Nephron progenitor cell (in vitro differentiated cells): ENCODE measurements at regions not wholly inside any gene's neighbourhood (a gene's known extent, or its start where the extent isn't known, plus 50 kb on each side); places are given as distances from the start of the nearest gene placed in this dataset.

Source experiments
- DNase-seq: peaks from one replicate; pipeline ENCODE4 v3.0.0; 2021
- H3K27ac Mint-ChIP-seq: 2 replicates; pipeline ENCODE4 v1.8.0; 2021; ENCODE audit warnings: mild to moderate bottlenecking, moderate library complexity, mixed read lengths
- H3K27me3 Mint-ChIP-seq: 2 replicates; pipeline ENCODE4 v1.8.0; 2021; ENCODE audit warnings: mild to moderate bottlenecking, low read depth, mixed read lengths; ENCODE audit not compliant: poor library complexity
- H3K36me3 Mint-ChIP-seq: 2 replicates; pipeline ENCODE4 v1.8.0; 2021; ENCODE audit warnings: low read depth, mixed read lengths
- H3K4me1 Mint-ChIP-seq: 2 replicates; pipeline ENCODE4 v1.8.0; 2021; ENCODE audit warnings: mixed read lengths
- H3K4me3 Mint-ChIP-seq: 2 replicates; pipeline ENCODE4 v1.8.0; 2021; ENCODE audit warnings: mild to moderate bottlenecking, moderate library complexity, mixed read lengths
- H3K9me3 Mint-ChIP-seq: 2 replicates; pipeline ENCODE4 v1.8.0; 2021; ENCODE audit warnings: mild to moderate bottlenecking, moderate library complexity, mixed read lengths
- CTCF ChIP-seq: fragments of 200-600 bp; sonication (generic); IDR thresholded peaks from 2 replicates; pipeline ENCODE4 v1.5.0; 2021; ENCODE audit warnings: antibody characterized with exemption

DNA sequence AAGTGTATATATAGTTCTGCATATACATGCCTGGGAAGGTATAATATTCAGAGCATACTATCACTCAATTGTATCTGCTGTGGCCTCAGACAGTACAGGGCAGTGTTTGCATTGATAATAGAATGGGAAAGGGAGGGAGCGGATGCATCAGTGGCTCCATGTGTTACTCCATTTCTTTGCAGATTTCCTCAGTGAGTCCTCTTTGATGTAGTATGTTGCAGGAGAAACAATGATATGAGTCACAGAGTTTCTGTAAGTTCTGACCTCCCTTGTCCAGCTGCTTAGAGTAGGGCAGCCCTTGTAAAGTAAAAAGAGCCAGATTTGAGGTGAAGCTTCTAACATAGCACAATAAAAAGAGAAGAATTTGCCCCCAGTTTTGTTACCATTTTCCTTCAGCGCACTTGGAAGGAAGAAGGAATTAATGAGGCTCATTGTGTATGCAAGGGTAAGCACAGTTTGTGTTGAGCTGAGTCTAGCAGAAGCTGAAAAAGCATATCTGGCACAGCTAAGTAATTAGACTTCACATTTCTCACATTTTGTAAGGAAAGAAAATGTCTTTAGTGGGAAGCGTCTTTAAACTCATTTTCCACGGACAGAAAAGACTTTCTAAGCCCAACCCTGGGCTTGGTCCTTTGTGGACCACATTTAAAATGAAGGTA, 555.8 kb upstream of the IL12A start:
- Mint-ChIP-seq H3K9me3 (peaks cover 4% of the 10 kb centered on the region), H3K27me3 (peaks cover 11% of the 10 kb centered on the region), H3K27ac (no peak overlapping the region), H3K36me3 (no peaks in the 10 kb centered on the region), H3K4me3 (no peak overlapping the region), H3K4me1 (peaks cover 5% of the 10 kb centered on the region)
- no peak for TF ChIP-seq CTCF
- no peak for DNase-seq

- H3K27me3 Mint-ChIP-seq: peaks cover 19% of the 10 kb centered on the region
- H3K4me3 Mint-ChIP-seq: no peak overlapping the region
- DNase-seq: no peak
- no peak overlapping the region for H3K27ac Mint-ChIP-seq
- no peak for TF ChIP-seq CTCF
- no peaks in the 10 kb centered on the region for H3K36me3 Mint-ChIP-seq
- H3K4me1 Mint-ChIP-seq: no peaks in the 10 kb centered on the region
- H3K9me3 Mint-ChIP-seq: peaks cover 6% of the 10 kb centered on the region
Measured at GRCh38 chr3:159439346-159439745, 549.3 kb upstream of the IL12A start.

GRCh38 chr3:159441279-159441678, 547.4 kb upstream of the IL12A start:
- Mint-ChIP-seq H3K36me3 (no peaks in the 10 kb centered on the region), H3K4me1 (no peaks in the 10 kb centered on the region), H3K27me3 (peaks cover 12% of the 10 kb centered on the region), H3K27ac (no peak overlapping the region), H3K9me3 (peaks cover 6% of the 10 kb centered on the region), H3K4me3 (no peak overlapping the region)
- no peak for TF ChIP-seq CTCF
- no peak for DNase-seq

- Mint-ChIP-seq H3K9me3 (peaks cover 6% of the 10 kb centered on the region), H3K36me3 (no peaks in the 10 kb centered on the region), H3K27me3 (peaks cover 8% of the 10 kb centered on the region), H3K4me3 (no peak overlapping the region), H3K27ac (no peak overlapping the region), H3K4me1 (no peaks in the 10 kb centered on the region)
- no peak for DNase-seq
- TF ChIP-seq CTCF: no peak
Measured at GRCh38 chr3:159443266-159443665, 545.4 kb upstream of the IL12A start.

DNA sequence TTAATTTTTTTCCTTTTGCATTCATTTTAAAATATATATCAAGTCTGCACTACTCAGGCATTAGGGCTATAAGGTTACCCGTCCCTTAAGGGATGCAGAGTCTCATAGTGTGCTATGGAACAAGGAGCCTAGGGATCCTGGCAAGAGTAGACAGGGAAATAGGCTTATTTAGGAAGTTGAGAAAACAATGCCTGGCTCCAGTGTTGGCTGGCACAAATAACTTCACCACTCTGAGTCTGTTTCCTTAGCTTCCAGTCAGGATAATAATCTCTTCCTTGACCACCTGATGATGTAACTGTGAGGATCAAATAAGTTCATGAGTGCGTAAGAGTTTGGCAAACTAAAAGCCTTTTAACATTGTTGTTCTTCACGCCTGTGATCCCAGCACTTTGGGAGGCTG, 540.8 kb upstream of the IL12A start:
- DNase-seq: no peak
- TF ChIP-seq CTCF: no peak
- H3K9me3 Mint-ChIP-seq: no peaks in the 10 kb centered on the region
- no peaks in the 10 kb centered on the region for H3K36me3 Mint-ChIP-seq
- H3K27me3 Mint-ChIP-seq: peaks cover 4% of the 10 kb centered on the region
- no peak overlapping the region for H3K4me3 Mint-ChIP-seq
- H3K4me1 Mint-ChIP-seq: no peaks in the 10 kb centered on the region
- H3K27ac Mint-ChIP-seq: no peak overlapping the region

DNA sequence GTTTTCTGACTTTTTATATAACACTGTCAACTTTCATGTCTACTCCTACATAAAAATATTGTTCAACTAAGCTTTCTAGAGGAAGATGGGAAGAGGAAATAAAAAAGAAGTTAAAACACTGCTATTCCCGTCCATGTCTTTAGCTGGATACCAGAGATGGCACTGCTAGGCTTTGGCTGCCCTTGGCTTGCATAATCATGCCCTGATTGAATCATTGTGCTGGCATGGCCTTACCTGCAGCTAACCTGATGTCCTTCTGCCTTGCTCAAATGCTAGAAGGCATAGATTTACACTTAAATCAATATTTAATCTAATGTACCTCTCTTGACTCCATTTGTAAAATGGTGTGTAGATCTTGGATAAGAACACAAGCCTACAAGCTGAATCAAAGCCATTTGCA, 539.7 kb upstream of the IL12A start:
- Mint-ChIP-seq H3K27me3 (peaks cover 7% of the 10 kb centered on the region), H3K4me1 (no peaks in the 10 kb centered on the region), H3K36me3 (no peaks in the 10 kb centered on the region), H3K9me3 (no peaks in the 10 kb centered on the region), H3K27ac (no peak overlapping the region), H3K4me3 (no peak overlapping the region)
- DNase-seq: no peak
- TF ChIP-seq CTCF: no peak
